ENCODE measurements at regions not wholly inside any gene's neighbourhood (a gene's known extent, or its start where the extent isn't known, plus 50 kb on each side); places are given as distances from the start of the nearest gene placed in this dataset.

DNA sequence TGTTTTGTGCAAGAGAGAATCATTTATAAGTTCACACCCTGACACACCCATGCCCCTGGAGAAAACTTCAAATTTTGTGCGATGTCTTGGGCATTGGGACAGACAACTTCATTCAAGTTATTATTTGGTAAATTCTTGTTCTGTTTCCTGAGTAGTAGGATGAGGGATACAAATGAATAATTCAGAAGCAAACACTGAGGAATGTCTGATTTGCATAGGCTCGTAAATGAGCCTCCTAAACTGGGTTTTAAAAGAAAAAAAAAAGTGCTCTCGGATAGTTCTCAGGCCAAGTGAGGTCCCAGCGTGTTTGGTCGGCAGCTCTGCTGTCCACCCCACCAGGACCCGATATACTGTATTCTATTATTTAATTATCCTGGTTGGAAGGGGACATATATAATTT, 134.7 kb upstream of the CPM start:
- no peak overlapping the region for H3K4me3 ChIP-seq
- ATAC-seq (no peak), DNase-seq (no peak)
- no peaks in the 10 kb centered on the region for H3K4me1 ChIP-seq
- TF ChIP-seq POLR2A (IDR thresholded peaks at IDR 0.05) = no peak
- H3K36me3 ChIP-seq = no peaks in the 10 kb centered on the region
- H3K27ac ChIP-seq = no peak overlapping the region
- intact Hi-C loops (cut with DNase I; ENCODE audit: low total_unique reads) (no loop called here), in situ Hi-C loops (cut with MboI; ENCODE audit: low sequenced_read_pairs in 4 of 4) (loop anchor here in 1 of 4 donors (25.0 kb wide), 1 partner anchor 205 kb away; no protein-coding TSS in a partner anchor)
- H3K27me3 ChIP-seq = no peaks in the 10 kb centered on the region
- no peaks in the 10 kb centered on the region for H3K9me3 ChIP-seq

DNA sequence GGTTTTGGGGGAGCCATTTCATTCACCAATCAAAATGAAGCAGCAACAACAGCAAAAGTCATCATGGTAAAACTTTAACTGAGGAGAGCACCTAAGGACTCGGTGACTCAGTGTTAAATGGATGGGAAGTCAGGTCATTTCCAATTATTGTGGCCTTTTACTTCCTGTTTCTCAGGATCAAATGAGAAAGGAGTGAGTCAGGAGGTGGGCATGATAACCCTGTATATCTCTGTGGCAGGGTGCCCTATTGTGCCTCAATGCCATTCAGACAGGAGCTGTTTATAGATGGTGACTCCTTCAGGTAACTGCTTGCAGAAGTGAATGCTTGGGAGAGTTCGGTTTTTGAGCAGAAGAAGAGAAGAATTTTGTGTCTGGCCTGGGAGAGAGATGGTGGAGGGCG, 135.5 kb upstream of the CPM start:
- in situ Hi-C loops (cut with MboI; ENCODE audit: low sequenced_read_pairs in 4 of 4) (loop anchor here in 1 of 4 donors (25.0 kb wide), 1 partner anchor 206 kb away; no protein-coding TSS in a partner anchor), intact Hi-C loops (cut with DNase I; ENCODE audit: low total_unique reads) (no loop called here)
- no peaks in the 10 kb centered on the region for H3K4me1 ChIP-seq
- TF ChIP-seq, protein P1, sequence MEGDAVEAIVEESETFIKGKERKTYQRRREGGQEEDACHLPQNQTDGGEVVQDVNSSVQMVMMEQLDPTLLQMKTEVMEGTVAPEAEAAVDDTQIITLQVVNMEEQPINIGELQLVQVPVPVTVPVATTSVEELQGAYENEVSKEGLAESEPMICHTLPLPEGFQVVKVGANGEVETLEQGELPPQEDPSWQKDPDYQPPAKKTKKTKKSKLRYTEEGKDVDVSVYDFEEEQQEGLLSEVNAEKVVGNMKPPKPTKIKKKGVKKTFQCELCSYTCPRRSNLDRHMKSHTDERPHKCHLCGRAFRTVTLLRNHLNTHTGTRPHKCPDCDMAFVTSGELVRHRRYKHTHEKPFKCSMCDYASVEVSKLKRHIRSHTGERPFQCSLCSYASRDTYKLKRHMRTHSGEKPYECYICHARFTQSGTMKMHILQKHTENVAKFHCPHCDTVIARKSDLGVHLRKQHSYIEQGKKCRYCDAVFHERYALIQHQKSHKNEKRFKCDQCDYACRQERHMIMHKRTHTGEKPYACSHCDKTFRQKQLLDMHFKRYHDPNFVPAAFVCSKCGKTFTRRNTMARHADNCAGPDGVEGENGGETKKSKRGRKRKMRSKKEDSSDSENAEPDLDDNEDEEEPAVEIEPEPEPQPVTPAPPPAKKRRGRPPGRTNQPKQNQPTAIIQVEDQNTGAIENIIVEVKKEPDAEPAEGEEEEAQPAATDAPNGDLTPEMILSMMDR (IDR thresholded peaks at IDR 0.05 in 4 of 5, conservative IDR thresholded peaks at IDR 0.05 in 1 of 5) = no peak
- TF ChIP-seq POLR2A (IDR thresholded peaks at IDR 0.05) = no peak
- ATAC-seq (no peak), DNase-seq (no peak)
- H3K9me3 ChIP-seq = no peaks in the 10 kb centered on the region
- H3K27me3 ChIP-seq = no peaks in the 10 kb centered on the region
- H3K36me3 ChIP-seq = no peaks in the 10 kb centered on the region
- no peak overlapping the region for H3K27ac ChIP-seq
- H3K4me3 ChIP-seq = no peak overlapping the region

DNA sequence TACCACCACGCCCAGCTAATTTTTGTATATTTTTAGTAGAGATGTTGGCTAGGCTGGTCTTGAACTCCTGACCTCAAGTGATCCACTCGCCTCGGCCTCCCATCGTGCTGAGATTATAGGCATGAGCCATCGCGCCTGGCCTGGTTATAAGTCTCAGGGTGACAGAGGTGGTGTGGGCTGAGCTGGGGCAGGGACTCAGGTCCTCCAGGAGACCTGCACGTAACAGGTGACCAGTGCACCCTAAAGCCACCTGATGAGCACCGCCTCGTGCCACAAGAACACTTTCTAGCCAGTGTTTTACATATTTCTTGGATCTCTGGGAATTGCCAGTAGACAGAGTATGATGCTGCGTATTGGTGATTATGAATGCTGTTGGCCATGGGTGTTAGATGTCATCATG, 136.5 kb upstream of the CPM start:
- Histone ChIP-seq H3K4me1 (no peaks in the 10 kb centered on the region), H3K9me3 (no peaks in the 10 kb centered on the region), H3K27me3 (no peaks in the 10 kb centered on the region), H3K27ac (no peak overlapping the region), H3K36me3 (no peaks in the 10 kb centered on the region), H3K4me3 (no peak overlapping the region)
- in situ Hi-C loops (cut with MboI; ENCODE audit: low sequenced_read_pairs in 4 of 4) (loop anchor here in 1 of 4 donors (25.0 kb wide), 1 partner anchor 207 kb away; no protein-coding TSS in a partner anchor), intact Hi-C loops (cut with DNase I; ENCODE audit: low total_unique reads) (no loop called here)
- TF ChIP-seq, protein P1 (IDR thresholded peaks at IDR 0.05 in 4 of 5, conservative IDR thresholded peaks at IDR 0.05 in 1 of 5) = no peak
- TF ChIP-seq POLR2A (IDR thresholded peaks at IDR 0.05) = no peak
- no peak for ATAC-seq
- DNase-seq = no peak

DNA sequence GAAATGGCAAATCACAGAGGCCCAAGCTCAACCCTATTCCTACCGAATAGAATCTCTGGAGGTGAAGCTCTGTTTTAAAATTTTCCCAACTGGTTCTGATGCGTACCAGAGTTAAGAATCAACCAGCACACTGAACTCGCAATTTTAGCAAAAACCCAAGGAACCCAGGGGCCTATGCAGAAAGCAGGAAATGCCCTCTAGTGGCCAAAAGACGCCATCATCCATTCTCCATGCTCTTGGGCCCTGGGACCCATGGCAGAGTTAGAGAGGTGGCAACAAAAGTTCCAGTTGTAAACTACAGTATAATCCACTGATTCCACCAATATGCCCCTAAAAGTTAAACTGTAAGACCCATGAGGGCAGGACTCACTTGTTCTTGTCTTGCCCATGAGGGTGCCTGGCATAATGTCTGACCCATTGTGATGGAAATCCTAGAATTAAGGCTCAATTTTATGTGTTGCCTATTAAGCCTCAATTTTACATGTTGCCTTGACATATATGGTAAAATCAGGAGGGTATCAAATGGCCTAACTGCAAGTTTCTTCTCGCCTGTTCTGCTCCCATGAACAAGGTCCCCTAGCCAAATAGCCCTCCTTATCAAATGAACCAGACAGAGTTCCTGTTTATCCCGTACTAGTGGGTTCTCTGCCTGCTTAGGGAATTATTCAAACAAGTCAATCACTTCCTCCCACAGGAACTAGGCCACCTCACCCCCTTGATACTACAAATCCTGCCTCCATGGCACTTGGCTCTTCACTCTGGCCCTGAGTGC, 137.5 kb upstream of the CPM start:
- Histone ChIP-seq H3K27ac (no peak overlapping the region), H3K36me3 (no peaks in the 10 kb centered on the region), H3K9me3 (no peaks in the 10 kb centered on the region), H3K4me3 (no peak overlapping the region), H3K27me3 (no peaks in the 10 kb centered on the region), H3K4me1 (no peaks in the 10 kb centered on the region)
- TF ChIP-seq, protein P1 (IDR thresholded peaks at IDR 0.05 in 4 of 5, conservative IDR thresholded peaks at IDR 0.05 in 1 of 5) = peak; percentile 45 to 73 (median 55)
- TF ChIP-seq POLR2A (IDR thresholded peaks at IDR 0.05) = no peak
- ATAC-seq (peak; percentile 46 to 47), DNase-seq (peak in 1 of 2 donors; percentile 21)
- in situ Hi-C loops (cut with MboI; ENCODE audit: low sequenced_read_pairs in 4 of 4) = loop anchor here in 2 of 4 donors (10.0 to 25.0 kb wide), 2 partner anchors 206 to 208 kb away; no protein-coding TSS in a partner anchor
- intact Hi-C loops (cut with DNase I; ENCODE audit: low total_unique reads) = loop anchor here (2.0 kb wide), 1 partner anchor 206 kb away; no protein-coding TSS in a partner anchor

DNA sequence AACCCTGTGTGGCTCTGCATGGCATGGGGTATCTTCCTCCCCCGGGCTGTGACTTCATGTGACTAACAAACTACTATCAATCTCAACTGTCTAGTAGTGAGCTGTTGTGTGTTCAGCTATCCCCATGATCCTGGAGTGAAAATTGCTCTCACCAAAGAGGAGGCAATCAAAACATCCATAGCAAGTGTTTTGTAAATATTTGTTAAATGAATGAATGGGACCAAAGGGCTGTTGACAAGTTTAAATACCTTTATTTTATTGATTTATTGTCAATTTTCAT, 138.1 kb upstream of the CPM start:
- H3K4me1 ChIP-seq = no peaks in the 10 kb centered on the region
- no peaks in the 10 kb centered on the region for H3K9me3 ChIP-seq
- no peak for DNase-seq
- in situ Hi-C loops (cut with MboI; ENCODE audit: low sequenced_read_pairs in 4 of 4) = loop anchor here in 2 of 4 donors (10.0 to 25.0 kb wide), 2 partner anchors 206 to 209 kb away; no protein-coding TSS in a partner anchor
- ATAC-seq = no peak
- H3K36me3 ChIP-seq = no peaks in the 10 kb centered on the region
- intact Hi-C loops (cut with DNase I; ENCODE audit: low total_unique reads) = loop anchor here (2.0 kb wide), 1 partner anchor 206 kb away; no protein-coding TSS in a partner anchor
- TF ChIP-seq POLR2A (IDR thresholded peaks at IDR 0.05) = no peak
- TF ChIP-seq, protein P1 (IDR thresholded peaks at IDR 0.05 in 4 of 5, conservative IDR thresholded peaks at IDR 0.05 in 1 of 5) = no peak
- H3K27me3 ChIP-seq = no peaks in the 10 kb centered on the region
- H3K4me3 ChIP-seq = no peak overlapping the region
- no peak overlapping the region for H3K27ac ChIP-seq
